ENCODE measurements at regions not wholly inside any gene's neighbourhood (a gene's known extent, or its start where the extent isn't known, plus 50 kb on each side); places are given as distances from the start of the nearest gene placed in this dataset.

GRCh38 chr7:120033114-120033513 lies 239.9 kb upstream of the KCND2 start:
- DNase-seq (ENCODE audit: low spot score), result no peak
- TF ChIP-seq CTCF (conservative IDR thresholded peaks at IDR 0.05; ENCODE audit: low read depth), result no peak
- POLR2A ChIA-PET (ENCODE audit: low non-redundant PET), result no interaction called here
- no peak overlapping the region for H3K27ac ChIP-seq
- CTCF ChIA-PET, result no interaction called here

GRCh38 chr7:120039138-120039537 lies 233.8 kb upstream of the KCND2 start:
- no peak for TF ChIP-seq CTCF (conservative IDR thresholded peaks at IDR 0.05; ENCODE audit: low read depth)
- H3K27ac ChIP-seq, result no peak overlapping the region
- CTCF ChIA-PET, result no interaction called here
- POLR2A ChIA-PET (ENCODE audit: low non-redundant PET), result no interaction called here
- no peak for DNase-seq (ENCODE audit: low spot score)

- POLR2A ChIA-PET (ENCODE audit: low non-redundant PET), result no interaction called here
- CTCF ChIA-PET, result no interaction called here
- H3K27ac ChIP-seq, result no peak overlapping the region
- no peak for DNase-seq (ENCODE audit: low spot score)
- no peak for TF ChIP-seq CTCF (conservative IDR thresholded peaks at IDR 0.05; ENCODE audit: low read depth)
These were observed 231.2 kb upstream of the KCND2 start for GRCh38 chr7:120041798-120042197.

GRCh38 chr7:120043250-120043649 lies 229.7 kb upstream of the KCND2 start:
- H3K27ac ChIP-seq, result no peak overlapping the region
- POLR2A ChIA-PET (ENCODE audit: low non-redundant PET), result no interaction called here
- CTCF ChIA-PET, result no interaction called here
- TF ChIP-seq CTCF (conservative IDR thresholded peaks at IDR 0.05; ENCODE audit: low read depth), result no peak
- DNase-seq (ENCODE audit: low spot score), result no peak

- TF ChIP-seq CTCF (conservative IDR thresholded peaks at IDR 0.05; ENCODE audit: low read depth), result no peak
- peak; percentile 44 for DNase-seq (ENCODE audit: low spot score)
- ChIA-PET CTCF (no interaction called here), POLR2A (ENCODE audit: low non-redundant PET) (no interaction called here)
- H3K27ac ChIP-seq, result no peak overlapping the region
These were observed 220.0 kb upstream of the KCND2 start for GRCh38 chr7:120052884-120053382.

GRCh38 chr7:120053390-120053961 lies 219.5 kb upstream of the KCND2 start:
- TF ChIP-seq CTCF (conservative IDR thresholded peaks at IDR 0.05; ENCODE audit: low read depth), result no peak
- no peak for DNase-seq (ENCODE audit: low spot score)
- ChIA-PET CTCF (no interaction called here), POLR2A (ENCODE audit: low non-redundant PET) (no interaction called here)
- no peak overlapping the region for H3K27ac ChIP-seq

All from RWPE1 (cell line).